OCI-LY3 (cell line): ENCODE measurements at regions not wholly inside any gene's neighbourhood (a gene's known extent, or its start where the extent isn't known, plus 50 kb on each side); places are given as distances from the start of the nearest gene placed in this dataset.

ENCODE experiments used
- H2AFZ ChIP-seq: fragments of 200-600, 300-600 bp; shearing (Covaris generic); 2 replicates; pipeline ENCODE4 v1.6.0; 2014; ENCODE audit warnings: antibody characterized with exemption, low read depth, low read length
- H3K27ac ChIP-seq: fragments of 200-600, 300-600 bp; sonication (generic); 2 replicates; pipeline ENCODE4 v1.5.1; 2014; ENCODE audit warnings: mild to moderate bottlenecking, low read length, moderate library complexity, mixed read lengths
- H3K27me3 ChIP-seq: fragments of 200-600, 300-600 bp; sonication (generic); 2 replicates; pipeline ENCODE4 v1.6.1; 2014; ENCODE audit warnings: low read depth, low read length, mixed read lengths
- H3K36me3 ChIP-seq: fragments of 200-600, 300-600 bp; sonication (generic); replicated peaks from 2 replicates; pipeline ENCODE3; 2014; ENCODE audit warnings: low read depth, low read length, mixed read lengths
- H3K4me1 ChIP-seq: fragments of 300-600, 200-600 bp; sonication (generic); 2 replicates; pipeline ENCODE4 v1.6.1; 2014; ENCODE audit warnings: low read length, mixed read lengths
- H3K4me2 ChIP-seq: fragments of 200-600, 300-600 bp; sonication (generic); 2 replicates; pipeline ENCODE4 v1.6.1; 2014; ENCODE audit warnings: low read length, mixed read lengths
- H3K4me3 ChIP-seq: fragments of 300-600, 200-600 bp; sonication (generic); 2 replicates; pipeline ENCODE4 v1.5.1; 2014; ENCODE audit warnings: antibody characterized with exemption, mild to moderate bottlenecking, low read length, moderate library complexity
- H3K79me2 ChIP-seq: fragments of 300-600, 200-600 bp; shearing (Covaris generic); 2 replicates; pipeline ENCODE4 v1.6.1; 2014; ENCODE audit warnings: mild to moderate bottlenecking, low read length, mixed read lengths
- H3K9ac ChIP-seq: fragments of 300-600, 200-600 bp; shearing (Covaris generic); 2 replicates; pipeline ENCODE4 v1.6.0; 2014; ENCODE audit warnings: mild to moderate bottlenecking, low read length, moderate library complexity
- H3K9me3 ChIP-seq: fragments of 200-600, 300-600 bp; shearing (Covaris generic); 2 replicates; pipeline ENCODE4 v1.6.1; 2014; ENCODE audit warnings: low read length, mixed read lengths; ENCODE audit not compliant: insufficient read depth
- H4K20me1 ChIP-seq: fragments of 200-600, 300-600 bp; sonication (generic); 2 replicates; pipeline ENCODE4 v1.6.1; 2016; ENCODE audit warnings: low read length, mixed read lengths; ENCODE audit not compliant: insufficient read depth
- CTCF ChIP-seq: fragments of 200-600, 300-600 bp; sonication (generic); IDR thresholded peaks from 2 replicates; pipeline ENCODE4 v1.5.1; 2014; ENCODE audit warnings: antibody characterized with exemption, low read length, low read depth
- EZH2phosphoT487 ChIP-seq: fragments of 200-600 bp; shearing (Covaris generic); IDR thresholded peaks from 2 replicates; pipeline ENCODE4 v1.6.1; 2018; ENCODE audit warnings: antibody characterized with exemption, mixed run types, low read depth

GRCh38 chr9:26779062-26779461 is 113.5 kb downstream of the CAAP1 start:
- Histone ChIP-seq H3K9ac (no peak overlapping the region), H3K4me1 (no peaks in the 10 kb centered on the region), H3K4me3 (no peak overlapping the region), H3K27ac (no peak overlapping the region), H3K9me3 (no peaks in the 10 kb centered on the region), H3K79me2 (no peaks in the 10 kb centered on the region), H3K36me3 (no peaks in the 10 kb centered on the region), H3K27me3 (no peaks in the 10 kb centered on the region), H2AFZ (no peak overlapping the region), H3K4me2 (no peak overlapping the region), H4K20me1 (no peaks in the 10 kb centered on the region)
- TF ChIP-seq EZH2phosphoT487 = no peak
- TF ChIP-seq CTCF = no peak

- H3K9me3 ChIP-seq = no peaks in the 10 kb centered on the region
- H3K9ac ChIP-seq = no peak overlapping the region
- H3K27me3 ChIP-seq = no peaks in the 10 kb centered on the region
- no peaks in the 10 kb centered on the region for H4K20me1 ChIP-seq
- H3K79me2 ChIP-seq = no peaks in the 10 kb centered on the region
- no peak overlapping the region for H3K4me2 ChIP-seq
- TF ChIP-seq EZH2phosphoT487 (no peak), CTCF (no peak)
- no peak overlapping the region for H3K27ac ChIP-seq
- H3K4me1 ChIP-seq = no peaks in the 10 kb centered on the region
- no peak overlapping the region for H3K4me3 ChIP-seq
- H2AFZ ChIP-seq = no peak overlapping the region
- no peaks in the 10 kb centered on the region for H3K36me3 ChIP-seq
These were observed 117.2 kb downstream of the CAAP1 start for GRCh38 chr9:26775391-26775790.

- Histone ChIP-seq H3K9me3 (no peaks in the 10 kb centered on the region), H3K4me3 (no peak overlapping the region), H3K4me2 (no peak overlapping the region), H4K20me1 (no peaks in the 10 kb centered on the region), H2AFZ (no peak overlapping the region), H3K36me3 (no peaks in the 10 kb centered on the region), H3K79me2 (no peaks in the 10 kb centered on the region), H3K4me1 (no peaks in the 10 kb centered on the region), H3K27me3 (no peaks in the 10 kb centered on the region), H3K27ac (no peak overlapping the region), H3K9ac (no peak overlapping the region)
- TF ChIP-seq CTCF (no peak), EZH2phosphoT487 (no peak)
These were observed 119.5 kb downstream of the CAAP1 start for GRCh38 chr9:26773056-26773455.

GRCh38 chr9:26770821-26771220 is 121.8 kb downstream of the CAAP1 start:
- Histone ChIP-seq H3K27me3 (no peaks in the 10 kb centered on the region), H3K4me3 (no peak overlapping the region), H4K20me1 (no peaks in the 10 kb centered on the region), H3K79me2 (no peaks in the 10 kb centered on the region), H3K27ac (no peak overlapping the region), H3K4me1 (no peaks in the 10 kb centered on the region), H3K9ac (no peak overlapping the region), H3K4me2 (no peak overlapping the region), H2AFZ (no peak overlapping the region), H3K9me3 (no peaks in the 10 kb centered on the region), H3K36me3 (no peaks in the 10 kb centered on the region)
- TF ChIP-seq EZH2phosphoT487 (no peak), CTCF (no peak)
